PC-3 (cell line): ENCODE measurements at regions not wholly inside any gene's neighbourhood (a gene's known extent, or its start where the extent isn't known, plus 50 kb on each side); places are given as distances from the start of the nearest gene placed in this dataset.
"Not testable (repeated sequence)": the region's sequence is repeated elsewhere in the genome, so short reads cannot be mapped to it uniquely, and the experiment has no call there.

ENCODE experiments used
- ATAC-seq: fragments of 200-7000 bp; cut with Tn5 transposase; 2 replicates; pipeline ENCODE4 v1.9.1; 2020; ENCODE audit warnings: mild to moderate bottlenecking, moderate library complexity
- BruUV-seq: library from RNA; stranded (reverse); fragments of 400-500 nt; replicated peaks from 2 replicates; lab custom pipeline; 2021; lab: Mats Ljungman, UMichigan
- CTCF ChIA-PET: fragments of 300-600 bp; sonication (Branson Sonifier 250); formaldehyde crosslinking; loops from one replicate; lab custom pipeline; 2022; ENCODE audit warnings: antibody characterized with exemption; lab: Charles Lee
- POLR2A ChIA-PET: fragments of 300-600 bp; sonication (Branson Sonifier 250); formaldehyde crosslinking; loops from one replicate; lab custom pipeline; 2022; ENCODE audit warnings: antibody characterized with exemption; ENCODE audit not compliant: unreplicated experiment; lab: Charles Lee
- DNase-seq: peaks from one replicate; pipeline ENCODE4 v3.0.0-alpha.2; 2015
- H2AFZ ChIP-seq: fragments of 300-600 bp; sonication (generic); 2 replicates; pipeline ENCODE4 v1.6.0; 2016; ENCODE audit warnings: antibody characterized with exemption, low read length
- H3F3A ChIP-seq: fragments of 300-600 bp; sonication (generic); one replicate; pipeline ENCODE4 v1.6.0; 2017; ENCODE audit warnings: antibody characterized with exemption, low read length, control low read depth, mild to moderate bottlenecking; ENCODE audit not compliant: unreplicated experiment
- H3K27ac ChIP-seq: fragments of 300-600 bp; sonication (generic); 2 replicates; pipeline ENCODE4 v1.5.1; 2016; ENCODE audit warnings: mild to moderate bottlenecking, low read length
- H3K27me3 ChIP-seq: fragments of 300-600 bp; sonication (generic); 2 replicates; pipeline ENCODE4 v1.6.1; 2016; ENCODE audit warnings: low read length, mixed read lengths
- H3K36me3 ChIP-seq: fragments of 300-600 bp; sonication (generic); 2 replicates; pipeline ENCODE4 v1.6.1; 2016; ENCODE audit warnings: low read depth, mixed run types, low read length, mixed read lengths
- H3K4me1 ChIP-seq: fragments of 300-600 bp; sonication (generic); 2 replicates; pipeline ENCODE4 v1.5.1; 2016; ENCODE audit warnings: low read length; ENCODE audit not compliant: insufficient read depth
- H3K4me2 ChIP-seq: fragments of 300-600 bp; sonication (generic); 2 replicates; pipeline ENCODE4 v1.6.0; 2016; ENCODE audit warnings: low read length
- H3K4me3 ChIP-seq: fragments of 300-600 bp; sonication (generic); 2 replicates; pipeline ENCODE4 v1.5.1; 2016; ENCODE audit warnings: mild to moderate bottlenecking, low read length, mixed read lengths
- H3K79me2 ChIP-seq: fragments of 300-600 bp; sonication (generic); 2 replicates; pipeline ENCODE4 v1.6.1; 2017; ENCODE audit warnings: low read length, mixed read lengths
- H3K9ac ChIP-seq: fragments of 300-600 bp; sonication (generic); 2 replicates; pipeline ENCODE4 v1.6.0; 2016; ENCODE audit warnings: mild to moderate bottlenecking, low read length
- H3K9me2 ChIP-seq: fragments of 300-600 bp; sonication (generic); replicated peaks from 2 replicates; pipeline ENCODE4 v1.6.1; 2016; ENCODE audit warnings: mixed run types, low read length, mixed read lengths
- H3K9me3 ChIP-seq: fragments of 300-600 bp; sonication (generic); 2 replicates; pipeline ENCODE4 v1.6.1; 2016; ENCODE audit warnings: low read length, mixed read lengths
- H4K20me1 ChIP-seq: fragments of 300-600 bp; sonication (generic); 2 replicates; pipeline ENCODE4 v1.6.1; 2016; ENCODE audit warnings: low read length, mixed read lengths
- CTCF ChIP-seq: fragments of 300-600 bp; sonication (generic); conservative IDR thresholded peaks from 2 replicates; pipeline ENCODE4 v1.5.1; 2017; ENCODE audit warnings: antibody characterized with exemption, low read depth, mild to moderate bottlenecking, low read length
- EZH2 ChIP-seq: fragments of 300-600 bp; sonication (generic); IDR thresholded peaks from one replicate; pipeline ENCODE4 v1.6.1; 2017; ENCODE audit warnings: antibody characterized with exemption, mild to moderate bottlenecking, low read length; ENCODE audit not compliant: unreplicated experiment
- EZH2phosphoT487 ChIP-seq: fragments of 300-600 bp; sonication (generic); IDR thresholded peaks from 2 replicates; pipeline ENCODE4 v1.6.1; 2018; ENCODE audit warnings: mild to moderate bottlenecking, antibody characterized with exemption, low read length, borderline replicate concordance
- intact Hi-C: fragments of 100-400 bp; cut with micrococcal nuclease; formaldehyde crosslinking; loops from 2 replicates; pipeline ENCODE4 v1.9.0; 2023

- no peaks in the 10 kb centered on the region for H3K79me2 ChIP-seq
- TF ChIP-seq EZH2phosphoT487 (no peak), CTCF (no peak), EZH2 (no peak)
- CTCF ChIA-PET = no interaction called here
- H3F3A ChIP-seq = no peaks in the 10 kb centered on the region
- no peak overlapping the region for H2AFZ ChIP-seq
- intact Hi-C loops = no loop called here
- H3K9me3 ChIP-seq = no peaks in the 10 kb centered on the region
- no peaks in the 10 kb centered on the region for H3K36me3 ChIP-seq
- no peak overlapping the region for H3K4me2 ChIP-seq
- no peaks in the 10 kb centered on the region for H3K4me1 ChIP-seq
- no peak overlapping the region for H3K4me3 ChIP-seq
- BruUV-seq = no TSS peak
- peaks cover 31% of the 10 kb centered on the region for H3K27me3 ChIP-seq
- POLR2A ChIA-PET = no interaction called here
- no peaks in the 10 kb centered on the region for H4K20me1 ChIP-seq
- no peak for ATAC-seq
- no peak for DNase-seq
- no peaks in the 10 kb centered on the region for H3K9me2 ChIP-seq
- H3K27ac ChIP-seq = no peak overlapping the region
- H3K9ac ChIP-seq = no peak overlapping the region
These were observed 595.2 kb upstream of the LCORL start for GRCh38 chr4:18616720-18617119.

- Histone ChIP-seq H2AFZ (no peak overlapping the region), H3K4me2 (no peak overlapping the region), H3K79me2 (no peaks in the 10 kb centered on the region), H3K27me3 (peaks cover 36% of the 10 kb centered on the region), H3K4me1 (no peaks in the 10 kb centered on the region), H3K36me3 (no peaks in the 10 kb centered on the region), H3K27ac (no peak overlapping the region), H3K9me2 (no peaks in the 10 kb centered on the region), H3K4me3 (no peak overlapping the region), H4K20me1 (no peaks in the 10 kb centered on the region), H3F3A (no peaks in the 10 kb centered on the region), H3K9me3 (no peaks in the 10 kb centered on the region), H3K9ac (no peak overlapping the region)
- POLR2A ChIA-PET = no interaction called here
- CTCF ChIA-PET = no interaction called here
- no TSS peak for BruUV-seq
- no peak for DNase-seq
- intact Hi-C loops = no loop called here
- no peak for ATAC-seq
- TF ChIP-seq EZH2 (no peak), CTCF (no peak), EZH2phosphoT487 (no peak)
These were observed 589.5 kb upstream of the LCORL start for GRCh38 chr4:18611026-18611425.

GRCh38 chr4:18608908-18609533 is 587.5 kb upstream of the LCORL start:
- Histone ChIP-seq H3K27me3 (peaks cover 48% of the 10 kb centered on the region), H2AFZ (no peak overlapping the region), H3F3A (no peaks in the 10 kb centered on the region), H3K4me1 (no peaks in the 10 kb centered on the region), H3K4me2 (no peak overlapping the region), H3K36me3 (no peaks in the 10 kb centered on the region), H3K79me2 (no peaks in the 10 kb centered on the region), H3K4me3 (no peak overlapping the region), H3K9me3 (no peaks in the 10 kb centered on the region), H3K9ac (no peak overlapping the region), H3K27ac (no peak overlapping the region), H4K20me1 (no peaks in the 10 kb centered on the region), H3K9me2 (no peaks in the 10 kb centered on the region)
- BruUV-seq = no TSS peak
- ChIA-PET POLR2A (no interaction called here), CTCF (no interaction called here)
- intact Hi-C loops = no loop called here
- TF ChIP-seq EZH2 = no peak
- DNase-seq (no peak), ATAC-seq (no peak)

GRCh38 chr4:18602610-18603009 is 581.1 kb upstream of the LCORL start:
- H3K9ac ChIP-seq, ATAC-seq, H3K36me3 ChIP-seq, H3K79me2 ChIP-seq, H2AFZ ChIP-seq, H4K20me1 ChIP-seq, H3K4me1 ChIP-seq, H3F3A ChIP-seq, H3K9me2 ChIP-seq, DNase-seq, H3K9me3 ChIP-seq, BruUV-seq, H3K27ac ChIP-seq, H3K4me2 ChIP-seq, CTCF ChIA-PET, H3K4me3 ChIP-seq, POLR2A ChIA-PET, intact Hi-C loops: not testable (repeated sequence)
- H3K27me3 ChIP-seq = peaks cover 27% of the 10 kb centered on the region
